Vagina (tissue), 2 donors: ENCODE measurements at regions not wholly inside any gene's neighbourhood (a gene's known extent, or its start where the extent isn't known, plus 50 kb on each side); places are given as distances from the start of the nearest gene placed in this dataset.

Experiments used
- DNase-seq, 2 donors: peaks; one replicate each; pipeline ENCODE4 v3.0.0-alpha.2; 2017; ENCODE audit errors: extremely low spot score in 2 of 2
- H3K27ac ChIP-seq: fragments of 200-600 bp; sonication (generic); one replicate; pipeline ENCODE4 v1.5.1; 2019
- H3K27me3 ChIP-seq: fragments of 200-600 bp; sonication (generic); one replicate; pipeline ENCODE4 v1.5.1; 2019
- H3K36me3 ChIP-seq, 2 donors: fragments of 200-600 bp; sonication (generic); one replicate each; pipeline ENCODE4 v1.5.1; 2017 to 2019
- H3K4me1 ChIP-seq: fragments of 200-600 bp; sonication (generic); one replicate; pipeline ENCODE4 v1.5.1; 2019
- H3K4me3 ChIP-seq, 2 donors: fragments of 200-600 bp; sonication (generic); 1 replicate in 1 of 2; 2 replicates in 1 of 2; pipeline ENCODE4 v1.5.1; 2016 to 2019
- H3K9me3 ChIP-seq: fragments of 200-600 bp; sonication (generic); one replicate; pipeline ENCODE4 v1.5.1; 2019
- CTCF ChIP-seq, 3 experiments: fragments of 450-650 bp in 2 of 3; fragments of 200-600 bp in 1 of 3; sonication (generic) in 1 of 3; IDR thresholded peaks; one replicate each; pipeline ENCODE4 v1.5.1; 2017 to 2019; ENCODE audit warnings: antibody characterized with exemption in 3 of 3, mild to moderate bottlenecking in 2 of 3, moderate library complexity in 2 of 3
- POLR2A ChIP-seq, 2 donors: fragments of 450-650 bp; IDR thresholded peaks; one replicate each; pipeline ENCODE4 v1.6.1; 2017; ENCODE audit warnings: antibody characterized with exemption in 2 of 2, mild to moderate bottlenecking in 2 of 2, moderate library complexity in 2 of 2
- POLR2AphosphoS5 ChIP-seq, 2 donors: sonication (generic); formaldehyde crosslinking; IDR thresholded peaks; one replicate each; pipeline ENCODE4 v1.9.0; 2017; ENCODE audit warnings: antibody characterized with exemption in 2 of 2, mild to moderate bottlenecking in 2 of 2, low read depth in 1 of 2; ENCODE audit not compliant: insufficient read depth in 1 of 2
- intact Hi-C: fragments of 100-400 bp; cut with DNase I; formaldehyde crosslinking; loops from one replicate; pipeline ENCODE4 v1.15.1; 2023

- Histone ChIP-seq H3K9me3 (no peaks in the 10 kb centered on the region), H3K27ac (no peak overlapping the region), H3K4me3 (no peak overlapping the region), H3K36me3 (no peaks in the 10 kb centered on the region), H3K27me3 (no peaks in the 10 kb centered on the region), H3K4me1 (no peaks in the 10 kb centered on the region)
- TF ChIP-seq POLR2A (IDR thresholded peaks at IDR 0.05) (no peak), POLR2AphosphoS5 (IDR thresholded peaks at IDR 0.05; ENCODE audit: insufficient read depth in 1 of 2, low read depth in 1 of 2) (no peak), CTCF (IDR thresholded peaks at IDR 0.05) (no peak)
- intact Hi-C loops = no loop called here
- DNase-seq = no peak
These were observed 70.7 kb upstream of the ANXA10 start for GRCh38 chr4:168021666-168022065.

GRCh38 chr4:168028568-168028967 is 63.8 kb upstream of the ANXA10 start:
- no peak overlapping the region for H3K4me3 ChIP-seq
- intact Hi-C loops = no loop called here
- H3K27me3 ChIP-seq = no peaks in the 10 kb centered on the region
- TF ChIP-seq POLR2AphosphoS5 (IDR thresholded peaks at IDR 0.05; ENCODE audit: insufficient read depth in 1 of 2, low read depth in 1 of 2) = no peak
- no peak for TF ChIP-seq POLR2A (IDR thresholded peaks at IDR 0.05)
- no peak for TF ChIP-seq CTCF (IDR thresholded peaks at IDR 0.05)
- H3K4me1 ChIP-seq = no peaks in the 10 kb centered on the region
- H3K27ac ChIP-seq = no peak overlapping the region
- H3K36me3 ChIP-seq = no peaks in the 10 kb centered on the region
- H3K9me3 ChIP-seq = no peaks in the 10 kb centered on the region
- no peak for DNase-seq

GRCh38 chr4:168028970-168029597 is 63.3 kb upstream of the ANXA10 start:
- H3K27ac ChIP-seq = no peak overlapping the region
- H3K4me1 ChIP-seq = no peaks in the 10 kb centered on the region
- no peaks in the 10 kb centered on the region for H3K9me3 ChIP-seq
- H3K36me3 ChIP-seq = no peaks in the 10 kb centered on the region
- H3K4me3 ChIP-seq = no peak overlapping the region
- DNase-seq = no peak
- TF ChIP-seq CTCF (IDR thresholded peaks at IDR 0.05) = no peak
- no peak for TF ChIP-seq POLR2AphosphoS5 (IDR thresholded peaks at IDR 0.05; ENCODE audit: insufficient read depth in 1 of 2, low read depth in 1 of 2)
- no peak for TF ChIP-seq POLR2A (IDR thresholded peaks at IDR 0.05)
- intact Hi-C loops = no loop called here
- no peaks in the 10 kb centered on the region for H3K27me3 ChIP-seq

GRCh38 chr4:168037676-168038075 is 54.7 kb upstream of the ANXA10 start:
- Histone ChIP-seq H3K4me1 (no peaks in the 10 kb centered on the region), H3K27ac (no peak overlapping the region), H3K36me3 (no peaks in the 10 kb centered on the region), H3K27me3 (no peaks in the 10 kb centered on the region), H3K4me3 (no peak overlapping the region), H3K9me3 (no peaks in the 10 kb centered on the region)
- intact Hi-C loops = no loop called here
- no peak for DNase-seq
- TF ChIP-seq CTCF (IDR thresholded peaks at IDR 0.05) (no peak), POLR2A (IDR thresholded peaks at IDR 0.05) (no peak), POLR2AphosphoS5 (IDR thresholded peaks at IDR 0.05; ENCODE audit: insufficient read depth in 1 of 2, low read depth in 1 of 2) (no peak)

GRCh38 chr4:168039593-168039992 is 52.7 kb upstream of the ANXA10 start:
- no peak for DNase-seq
- TF ChIP-seq POLR2AphosphoS5 (IDR thresholded peaks at IDR 0.05; ENCODE audit: insufficient read depth in 1 of 2, low read depth in 1 of 2) = no peak
- no peak for TF ChIP-seq POLR2A (IDR thresholded peaks at IDR 0.05)
- no peak for TF ChIP-seq CTCF (IDR thresholded peaks at IDR 0.05)

More at GRCh38 chr4:168039593-168039992, 52.7 kb upstream of the ANXA10 start:
- H3K27me3 ChIP-seq = no peaks in the 10 kb centered on the region
- no peaks in the 10 kb centered on the region for H3K9me3 ChIP-seq
- H3K4me1 ChIP-seq = no peaks in the 10 kb centered on the region
- H3K36me3 ChIP-seq = no peaks in the 10 kb centered on the region
- H3K27ac ChIP-seq = no peak overlapping the region
- H3K4me3 ChIP-seq = no peak overlapping the region
- intact Hi-C loops = no loop called here
